HUDEP-2 (cell line): ENCODE measurements at regions not wholly inside any gene's neighbourhood (a gene's known extent, or its start where the extent isn't known, plus 50 kb on each side); places are given as distances from the start of the nearest gene placed in this dataset.

Experiments
- DNase-seq, 76 experiments: peaks; one replicate each; lab custom pipeline; 2025; ENCODE audit not compliant: unreplicated experiment in 76 of 76; lab: John Stamatoyannopoulos, UW

GRCh38 chr17:413706-414380 lies 61.2 kb upstream of the RPH3AL start:
- DNase-seq: no peak

- DNase-seq: no peak
Measured at GRCh38 chr17:413016-413350, 60.4 kb upstream of the RPH3AL start.

DNA sequence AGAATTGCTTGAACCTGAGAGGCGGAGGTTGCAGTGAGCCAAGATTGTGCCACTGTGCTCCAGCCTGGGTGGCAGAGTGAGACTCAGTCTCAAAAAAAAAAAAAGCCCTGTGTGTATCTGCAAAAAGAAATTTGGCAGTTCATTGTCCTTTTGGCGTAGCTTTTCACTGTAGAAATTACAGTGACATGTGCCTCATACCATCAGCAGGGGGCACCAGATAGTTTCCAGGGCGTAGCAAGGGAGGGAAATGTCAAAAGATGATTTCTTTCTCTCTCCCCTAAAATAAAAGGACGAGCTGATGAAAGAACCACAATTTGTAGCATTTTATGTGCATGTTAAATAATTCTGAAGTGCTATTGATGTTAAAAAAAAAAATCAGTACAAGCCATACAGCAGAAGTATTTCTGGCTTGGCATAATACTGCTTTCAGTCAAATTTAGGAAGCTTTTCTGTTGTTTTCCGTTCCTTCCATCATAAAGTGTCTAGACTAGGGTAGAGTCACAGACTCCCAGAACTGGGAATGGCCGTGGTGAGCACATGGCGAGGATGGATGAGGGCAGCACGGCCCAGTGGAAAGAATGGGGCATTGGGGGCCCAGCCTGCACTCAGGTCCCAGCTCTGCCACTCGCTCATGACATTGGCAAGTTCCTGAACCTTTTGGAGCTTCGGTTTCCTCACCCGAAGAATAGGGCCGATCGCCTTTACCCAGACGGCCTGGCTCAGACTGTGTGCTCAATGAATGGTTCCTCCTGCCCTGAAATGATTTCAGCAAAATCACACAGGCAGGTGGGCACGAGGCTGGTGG lies 59.8 kb upstream of the RPH3AL start:
- peak in 54 of 76 experiments; percentile 3 to 72 (median 31) for DNase-seq

- DNase-seq: peak in 14 of 76 experiments; percentile 2 to 27 (median 12)
Measured at GRCh38 chr17:411421-412120, 59.0 kb upstream of the RPH3AL start.

DNA sequence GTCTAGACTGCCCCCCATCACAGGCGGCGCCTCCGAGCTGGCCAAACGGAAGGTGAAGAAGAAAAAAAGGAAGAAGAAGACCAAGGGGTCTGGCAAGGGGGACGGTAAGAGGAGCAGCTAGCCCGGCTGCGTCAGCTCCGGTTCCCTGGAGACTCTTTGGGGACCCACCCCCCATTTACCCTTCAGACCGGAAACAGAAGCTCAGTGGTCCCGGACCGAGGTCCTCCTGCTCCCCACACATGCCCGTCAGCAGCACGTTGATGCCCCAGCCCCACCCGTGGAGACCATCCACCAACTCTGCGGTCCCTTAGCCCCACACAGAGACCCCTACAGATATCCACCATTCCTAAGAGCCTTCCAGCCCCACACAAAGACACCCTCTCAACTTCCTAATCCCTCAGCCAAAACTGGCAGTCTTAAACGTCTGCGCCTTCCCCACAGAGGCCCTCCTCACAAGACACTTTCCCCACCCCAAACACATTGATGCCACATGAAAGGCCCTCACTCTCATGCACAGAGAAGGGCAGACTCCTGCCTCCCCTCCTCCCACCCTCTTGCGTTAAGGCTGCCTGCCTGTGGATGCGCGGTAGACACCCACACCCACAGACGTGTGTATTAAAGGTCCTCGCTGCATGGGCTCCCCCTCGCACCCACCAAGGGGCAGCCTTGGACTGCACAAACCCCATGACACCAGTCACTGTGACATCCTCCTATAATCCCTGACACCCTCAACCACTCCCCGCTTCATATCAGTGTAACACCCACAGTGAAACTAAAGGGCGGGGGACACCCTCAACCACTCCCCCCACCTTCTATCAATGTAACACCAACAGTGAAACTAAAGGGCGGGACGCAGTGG lies 58.2 kb upstream of the RPH3AL start:
- DNase-seq: peak in 72 of 76 experiments; percentile 9 to 82 (median 55)

DNA sequence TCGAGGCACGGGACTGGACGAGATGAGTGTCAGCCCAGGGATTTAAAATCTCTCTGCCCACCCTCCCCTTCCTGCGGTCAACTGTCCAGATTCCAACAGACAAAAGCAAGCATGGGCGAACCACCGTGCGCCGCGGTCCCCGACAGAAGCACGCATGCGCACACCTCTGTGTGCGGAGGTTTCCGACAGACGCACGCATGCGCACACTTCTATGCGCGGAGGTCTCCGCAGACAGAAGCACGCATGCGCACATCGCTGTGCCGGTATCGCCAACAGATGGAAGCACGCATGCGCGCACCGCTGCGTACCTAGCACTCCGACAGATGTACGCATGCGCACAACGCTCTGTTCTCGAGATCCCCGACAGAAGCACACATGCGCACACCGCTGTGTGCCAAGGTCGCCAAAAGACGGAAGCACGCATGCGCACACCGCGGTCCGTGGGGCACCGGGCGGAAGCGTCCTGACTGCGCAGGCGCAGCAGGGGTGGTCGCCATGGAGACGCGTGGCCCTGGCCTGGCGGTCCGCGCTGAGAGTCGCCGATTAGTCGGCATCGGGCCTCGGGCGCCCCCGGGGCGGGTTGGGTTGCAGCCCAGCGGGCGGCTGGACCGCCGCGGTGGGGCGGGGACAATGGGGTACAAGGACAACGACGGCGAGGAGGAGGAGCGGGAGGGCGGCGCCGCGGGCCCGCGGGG lies 57.4 kb upstream of the RPH3AL start:
- DNase-seq: peak; percentile 47 to 99 (median 98)

GRCh38 chr17:409308-409847 lies 56.8 kb upstream of the RPH3AL start:
- no peak for DNase-seq

DNA sequence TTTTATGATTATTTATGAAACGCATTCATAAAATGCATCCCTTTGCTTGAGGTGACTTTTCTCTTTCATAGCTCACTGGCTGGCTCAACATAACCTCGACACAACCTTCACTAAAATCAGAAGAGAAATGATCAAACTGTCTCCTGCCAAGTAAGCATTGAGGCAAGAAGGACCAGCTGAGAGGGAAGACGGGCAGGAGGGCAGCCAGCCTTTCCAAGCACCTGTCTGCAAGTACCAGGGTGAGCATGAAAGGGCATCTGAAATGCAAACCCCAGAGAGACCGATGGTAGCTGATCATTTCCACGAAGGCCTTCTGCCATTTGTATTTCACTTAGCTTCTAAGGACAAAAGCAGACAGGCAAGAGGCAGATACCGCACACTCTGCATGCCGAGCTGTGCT lies 52.1 kb upstream of the RPH3AL start:
- no peak for DNase-seq
